Activated T-helper 9 cell treated with anti-CD3 and anti-CD28 coated beads, Interleukin-2, amount 50 U/mL, for 16 hours (primary cell): ENCODE measurements at regions not wholly inside any gene's neighbourhood (a gene's known extent, or its start where the extent isn't known, plus 50 kb on each side); places are given as distances from the start of the nearest gene placed in this dataset.

Experiments used
- DNase-seq: peaks from one replicate; pipeline ENCODE4 v3.0.0-alpha.2; 2020; ENCODE audit warnings: low read depth

GRCh38 chr10:33813415-33813814 is 478.9 kb upstream of the NRP1 start:
- DNase-seq, result no peak

- DNase-seq, result no peak
Measured at GRCh38 chr10:33812586-33812985, 478.1 kb upstream of the NRP1 start.

- DNase-seq, result no peak
Measured at GRCh38 chr10:33810986-33811385, 476.5 kb upstream of the NRP1 start.

GRCh38 chr10:33809732-33810131 is 475.3 kb upstream of the NRP1 start:
- DNase-seq, result no peak

- no peak for DNase-seq
Measured at GRCh38 chr10:33808475-33808874, 474.0 kb upstream of the NRP1 start.

- DNase-seq, result no peak
Measured at GRCh38 chr10:33807531-33808359, 473.3 kb upstream of the NRP1 start.

GRCh38 chr10:33805831-33806230 is 471.4 kb upstream of the NRP1 start:
- no peak for DNase-seq

- no peak for DNase-seq
Measured at GRCh38 chr10:33804584-33804983, 470.1 kb upstream of the NRP1 start.

- DNase-seq, result no peak
Measured at GRCh38 chr10:33803248-33803647, 468.8 kb upstream of the NRP1 start.

- DNase-seq, result no peak
Measured at GRCh38 chr10:33802566-33802965, 468.1 kb upstream of the NRP1 start.

GRCh38 chr10:33801705-33802104 is 467.2 kb upstream of the NRP1 start:
- DNase-seq, result no peak

GRCh38 chr10:33800986-33801385 is 466.5 kb upstream of the NRP1 start:
- DNase-seq, result no peak

- DNase-seq, result no peak
Measured at GRCh38 chr10:33800545-33800944, 466.1 kb upstream of the NRP1 start.

GRCh38 chr10:33799944-33800323 is 465.5 kb upstream of the NRP1 start:
- no peak for DNase-seq

GRCh38 chr10:33799281-33799943 is 464.9 kb upstream of the NRP1 start:
- DNase-seq, result no peak

GRCh38 chr10:33798754-33799153 is 464.3 kb upstream of the NRP1 start:
- no peak for DNase-seq

GRCh38 chr10:33796680-33797079 is 462.2 kb upstream of the NRP1 start:
- DNase-seq, result no peak

GRCh38 chr10:33795529-33795928 is 461.1 kb upstream of the NRP1 start:
- DNase-seq, result no peak

- DNase-seq, result no peak
Measured at GRCh38 chr10:33794460-33794859, 460.0 kb upstream of the NRP1 start.

GRCh38 chr10:33793793-33794192 is 459.3 kb upstream of the NRP1 start:
- no peak for DNase-seq

- no peak for DNase-seq
Measured at GRCh38 chr10:33791272-33791660, 456.8 kb upstream of the NRP1 start.

GRCh38 chr10:33790521-33791271 is 456.2 kb upstream of the NRP1 start:
- no peak for DNase-seq

- no peak for DNase-seq
Measured at GRCh38 chr10:33783557-33783956, 449.1 kb upstream of the NRP1 start.
